Astrocyte (in vitro differentiated cells and primary cell): ENCODE measurements at regions not wholly inside any gene's neighbourhood (a gene's known extent, or its start where the extent isn't known, plus 50 kb on each side); places are given as distances from the start of the nearest gene placed in this dataset.

Experiments used
- CTCF ChIP-seq: IDR thresholded peaks from 2 replicates; pipeline ENCODE4 v1.5.1; 2011; ENCODE audit warnings: low read depth, mild to moderate bottlenecking, inconsistent platforms, low read length, moderate library complexity; ENCODE audit not compliant: insufficient read depth
- EZH2 ChIP-seq: IDR thresholded peaks from 2 replicates; pipeline ENCODE4 v1.6.1; 2012; ENCODE audit warnings: mild to moderate bottlenecking, low read length, inconsistent platforms; ENCODE audit not compliant: insufficient read depth

- TF ChIP-seq CTCF (no peak), EZH2 (no peak)
These were observed 54.0 kb upstream of the PDE3A start for GRCh38 chr12:20314328-20314727.
